ENCODE measurements at regions not wholly inside any gene's neighbourhood (a gene's known extent, or its start where the extent isn't known, plus 50 kb on each side); places are given as distances from the start of the nearest gene placed in this dataset.
A peak's percentile ranks its signal among the peaks of the same experiment; 100 is the strongest.

DNA sequence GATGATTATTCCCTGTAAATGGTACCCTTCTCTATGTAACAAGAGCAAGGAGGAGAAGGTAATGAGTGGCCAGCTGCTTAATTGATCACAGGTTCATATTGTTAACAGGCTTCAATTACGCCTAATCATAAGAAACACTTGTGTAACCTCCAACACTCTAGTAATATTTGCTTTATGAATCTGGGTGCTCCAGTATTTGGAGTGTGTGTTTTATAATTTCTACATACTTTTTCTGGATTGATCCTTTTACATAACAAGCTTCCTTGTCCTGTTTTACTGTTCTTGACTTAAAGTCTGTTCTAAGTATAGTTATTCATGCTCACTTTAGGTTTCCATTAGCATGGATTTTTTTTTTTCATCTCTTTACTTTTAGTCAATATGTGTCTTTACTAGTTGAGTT lies 984.2 kb downstream of the AMY1C start:
- no peak for DNase-seq

DNA sequence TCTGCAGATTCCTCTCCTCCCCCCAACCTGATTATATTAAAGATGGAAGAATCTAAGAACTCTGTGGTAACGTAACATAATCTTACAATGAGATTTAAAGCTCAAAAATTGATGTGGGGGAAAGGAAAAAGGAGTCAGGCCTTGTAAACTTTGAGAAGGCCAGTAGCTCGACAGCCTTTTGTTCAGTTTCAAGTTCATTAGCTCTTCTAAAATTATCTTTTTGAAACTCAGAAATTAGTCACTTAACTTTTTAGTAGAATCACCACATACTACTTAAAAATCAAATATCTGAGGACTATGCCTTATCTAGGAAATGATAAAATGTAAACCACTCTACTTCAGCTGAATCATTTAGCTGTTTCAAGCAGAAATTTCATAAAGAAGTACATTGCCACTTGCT lies 996.2 kb downstream of the AMY1C start:
- DNase-seq: no peak

DNA sequence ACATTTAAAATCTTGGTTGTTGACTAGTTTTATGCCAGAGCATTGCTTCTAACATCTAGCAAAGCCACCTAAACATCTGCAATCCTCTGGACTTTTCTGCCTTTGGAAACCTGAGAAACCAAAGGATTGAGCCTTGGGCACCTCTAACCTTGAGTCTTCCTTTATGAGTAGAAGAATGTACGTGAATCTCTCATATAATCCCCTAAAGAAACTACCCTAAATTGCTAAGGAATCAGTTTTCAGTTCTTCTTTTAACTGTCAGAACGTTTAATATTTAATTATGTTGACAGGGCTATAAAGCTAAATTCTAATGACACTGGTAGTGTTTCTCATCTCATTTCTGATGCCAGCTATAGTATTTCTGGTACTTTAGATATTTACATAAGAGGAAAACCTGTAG lies 997.3 kb downstream of the AMY1C start:
- no peak for DNase-seq

DNA sequence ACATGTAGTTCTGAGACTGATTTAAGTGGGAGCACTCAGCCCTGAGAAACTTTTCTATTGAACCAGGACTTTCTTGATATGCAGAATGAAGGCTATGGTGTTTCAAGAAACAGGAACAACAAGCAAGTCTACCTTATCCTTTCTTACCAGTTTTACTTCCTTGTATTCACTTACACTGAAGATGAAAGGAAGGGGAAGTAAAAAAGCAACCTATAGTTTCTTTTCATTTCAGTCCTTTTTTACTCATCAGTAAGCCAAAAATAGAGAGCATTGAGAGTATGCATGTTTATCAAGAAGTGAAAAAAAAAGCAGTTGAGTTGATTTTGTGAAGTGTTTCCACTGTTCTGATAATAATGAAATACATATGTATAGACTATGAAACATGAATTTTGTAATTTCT lies 1010.3 kb downstream of the AMY1C start:
- DNase-seq: no peak

DNA sequence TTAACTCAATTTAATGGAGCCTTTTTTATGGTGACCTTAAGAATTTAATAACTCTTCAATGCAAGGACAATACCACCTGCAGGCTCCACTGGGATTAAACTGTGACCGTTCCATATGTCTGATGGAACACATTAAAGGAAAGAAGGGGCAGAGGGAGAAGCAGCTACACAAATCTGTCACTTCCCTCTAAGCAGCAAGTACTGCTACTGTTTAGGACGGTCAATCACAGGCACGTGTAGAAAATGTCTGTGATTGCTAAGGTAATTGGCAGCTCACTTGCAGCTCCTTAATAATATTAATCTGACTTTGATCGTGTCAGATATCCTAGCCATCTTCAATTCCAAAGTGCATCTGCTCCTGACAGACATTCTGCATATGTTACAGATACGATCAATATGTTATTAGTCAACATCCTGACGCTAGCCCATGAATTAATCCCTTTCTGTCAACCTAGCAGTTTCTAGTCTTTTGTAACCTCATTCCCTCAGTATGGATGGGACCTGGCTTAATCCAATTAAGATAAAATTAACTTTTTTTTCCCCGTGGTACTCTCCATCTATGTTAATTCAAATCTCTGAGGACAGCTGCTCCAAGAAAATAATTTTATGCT lies 1012.4 kb downstream of the AMY1C start:
- no peak for DNase-seq

DNA sequence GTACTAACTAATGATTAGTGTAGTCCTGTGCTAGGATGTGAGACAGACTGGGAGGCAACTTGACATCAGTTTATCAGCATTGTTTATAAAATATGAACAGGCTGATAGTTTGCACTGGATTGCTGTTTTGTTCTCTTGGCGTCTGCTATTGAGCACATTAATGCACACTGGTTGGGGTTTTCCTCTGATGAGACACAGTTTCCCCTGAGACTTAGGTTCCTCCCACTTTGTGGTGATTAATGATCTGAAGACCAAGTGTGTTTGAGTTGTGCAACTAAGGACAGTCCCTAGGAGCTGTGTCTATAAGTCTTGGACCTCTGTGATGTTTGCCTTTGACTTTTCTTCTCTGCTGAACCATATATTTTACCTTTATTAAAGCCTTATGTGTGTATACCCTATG lies 1015.4 kb downstream of the AMY1C start:
- DNase-seq: no peak

DNA sequence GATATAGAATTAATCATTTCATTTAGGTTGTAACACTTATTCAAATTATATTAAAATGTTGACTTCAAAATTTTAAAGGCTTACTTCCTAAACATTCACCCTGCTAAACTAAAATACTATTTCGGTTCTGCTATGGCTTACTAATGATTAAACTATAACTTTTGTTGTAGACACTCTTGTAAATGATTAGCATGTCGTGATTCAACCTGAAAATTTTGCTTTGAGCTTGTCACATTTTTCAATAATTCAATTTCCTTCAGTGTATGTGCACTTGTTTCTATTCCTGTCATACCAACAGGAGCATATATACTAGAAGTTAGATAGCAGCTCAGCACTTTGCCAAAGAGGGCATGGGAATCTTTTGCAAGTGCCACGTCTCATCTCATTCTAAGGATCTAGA lies 1018.8 kb downstream of the AMY1C start:
- DNase-seq: no peak

DNA sequence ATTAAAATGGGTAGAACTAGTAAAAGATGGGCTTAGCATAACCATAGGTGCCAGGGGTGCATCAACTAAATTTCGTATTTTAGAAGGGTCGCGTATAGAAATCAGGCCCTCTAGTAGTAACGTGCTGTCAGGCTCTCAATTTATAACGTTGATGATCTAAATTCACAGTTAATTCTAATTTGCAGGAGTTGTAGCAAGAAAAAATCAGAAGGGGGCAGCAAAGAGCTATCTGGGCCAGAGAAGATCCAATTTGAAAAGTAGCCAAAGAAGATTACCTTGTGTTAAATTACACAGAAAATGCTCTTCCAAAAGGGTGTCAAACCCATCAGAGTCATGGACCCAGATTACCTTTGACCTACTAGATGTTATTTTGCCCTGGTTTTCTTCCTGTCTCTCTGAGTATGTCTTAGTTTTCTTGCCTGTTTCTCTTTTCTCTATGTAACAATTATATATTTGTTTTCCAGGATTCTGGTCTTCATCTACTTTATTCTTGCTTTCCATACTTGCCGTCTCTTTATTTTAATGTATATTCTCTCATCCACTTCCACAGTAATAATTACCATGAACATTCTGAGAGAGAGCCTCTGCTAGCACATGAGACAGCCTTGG lies 1030.9 kb downstream of the AMY1C start:
- peak; percentile 2 for DNase-seq

DNA sequence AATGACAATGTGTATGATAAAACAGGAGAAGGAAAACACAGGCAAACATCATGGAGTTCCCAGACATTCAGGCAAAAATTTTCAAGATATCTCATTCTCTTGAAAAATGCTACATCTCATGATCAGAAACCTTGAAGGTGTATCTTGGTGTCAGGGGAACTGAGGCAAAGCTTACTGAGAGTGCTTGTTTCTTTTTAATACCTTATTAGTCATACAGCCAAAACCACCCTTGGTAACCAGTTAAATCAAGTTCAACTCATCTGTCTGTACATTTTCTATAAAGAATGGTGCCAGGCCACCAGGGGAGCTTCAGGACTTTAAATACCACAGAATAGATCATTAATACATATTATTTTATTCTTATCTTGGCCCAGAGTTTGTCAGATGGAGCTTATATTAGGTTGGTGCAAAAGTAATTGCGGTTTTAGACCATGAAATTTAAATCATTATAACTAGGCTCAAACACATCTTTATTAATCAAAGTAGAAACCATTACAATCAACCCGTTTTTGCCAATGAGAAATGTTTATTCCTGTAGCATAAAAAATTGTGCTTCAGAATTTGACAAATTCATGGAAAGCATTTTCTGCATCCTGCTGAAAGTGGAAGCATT lies 1036.0 kb downstream of the AMY1C start:
- no peak for DNase-seq

DNA sequence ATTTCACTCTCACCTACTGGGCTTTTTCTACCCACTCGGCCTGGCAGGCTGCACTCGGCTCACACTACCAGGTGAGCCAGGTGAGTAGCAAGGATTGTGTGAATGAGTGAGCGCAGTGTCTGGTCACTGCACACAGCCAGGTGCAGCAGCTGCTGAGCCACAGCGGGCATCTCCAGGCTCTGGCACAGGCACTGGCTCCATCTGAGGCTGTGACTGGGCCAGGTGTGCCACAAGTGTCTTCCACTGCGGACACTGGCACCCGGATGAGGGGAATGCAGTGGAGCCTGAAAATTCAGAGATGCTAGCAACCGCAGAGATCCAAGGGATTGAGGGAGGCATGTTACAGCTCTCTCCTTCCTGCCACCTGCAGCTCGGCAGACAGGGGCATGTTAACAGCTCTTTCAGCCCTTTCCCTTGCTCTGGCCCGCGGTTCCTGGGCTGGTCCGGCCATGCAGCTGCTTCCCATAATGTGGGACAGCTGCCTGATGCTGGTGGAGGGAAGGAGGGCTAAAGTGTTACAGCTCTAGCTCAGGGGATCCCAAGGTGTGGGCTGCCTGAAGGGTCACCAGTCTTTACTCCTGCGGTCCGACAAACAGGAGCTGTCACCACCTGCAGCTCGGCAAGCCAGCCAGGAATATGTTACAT lies 1038.3 kb downstream of the AMY1C start:
- DNase-seq: no peak

DNA sequence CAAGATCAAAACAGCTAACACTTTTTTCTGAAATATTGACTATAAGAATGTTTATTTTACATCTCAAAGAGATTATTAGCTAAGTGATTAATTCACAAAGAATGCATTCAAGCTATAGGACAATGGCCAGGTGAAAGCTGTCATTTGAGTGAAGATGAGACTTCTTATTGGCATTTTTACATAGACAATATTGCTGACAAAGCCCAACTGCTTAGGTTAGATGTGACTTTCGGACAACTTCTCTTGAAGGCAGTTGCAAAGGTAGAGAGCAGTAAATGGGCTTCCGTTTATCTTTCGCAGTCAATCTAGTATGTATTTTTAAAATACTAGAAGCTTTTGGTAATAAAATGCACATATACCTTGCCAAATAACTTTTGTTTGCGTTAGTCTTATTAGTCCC lies 1041.3 kb downstream of the AMY1C start:
- DNase-seq: no peak

DNA sequence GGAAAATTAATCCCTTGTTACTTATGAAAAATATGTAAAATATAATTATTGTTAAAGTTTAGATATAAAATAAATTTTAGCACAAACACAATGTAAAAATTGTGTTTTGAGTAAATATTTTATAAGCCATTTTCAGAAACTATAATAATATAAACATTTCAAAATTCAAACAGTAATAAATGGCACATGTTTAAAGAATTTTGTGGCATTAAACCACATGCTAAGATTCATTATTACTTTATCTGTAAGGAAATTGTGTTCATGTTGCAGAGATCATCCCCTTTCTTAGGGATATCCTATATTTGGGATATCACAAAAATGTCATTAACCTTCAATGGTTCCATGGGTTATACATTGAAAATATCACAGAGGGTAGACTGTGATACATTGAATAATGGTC lies 1044.3 kb downstream of the AMY1C start:
- no peak for DNase-seq

DNA sequence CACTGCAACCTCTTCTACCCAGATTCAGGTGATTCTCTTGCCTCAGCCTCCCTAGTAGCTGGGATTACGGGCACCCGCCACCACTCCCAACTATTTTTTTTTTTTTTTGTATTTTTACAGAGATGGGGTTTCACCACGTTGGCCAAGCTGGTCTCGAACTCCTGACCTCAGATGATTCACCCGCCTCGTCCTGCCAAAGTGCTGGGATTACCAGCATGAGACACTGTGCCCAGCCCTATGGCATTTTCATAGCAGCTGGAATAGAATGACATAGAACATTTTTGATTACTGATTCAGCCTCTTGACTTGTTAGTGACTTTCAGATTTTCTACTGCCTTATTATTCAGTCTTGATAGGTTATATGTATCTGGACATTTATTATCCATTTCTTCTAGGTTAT lies 1046.2 kb downstream of the AMY1C start:
- DNase-seq: no peak

DNA sequence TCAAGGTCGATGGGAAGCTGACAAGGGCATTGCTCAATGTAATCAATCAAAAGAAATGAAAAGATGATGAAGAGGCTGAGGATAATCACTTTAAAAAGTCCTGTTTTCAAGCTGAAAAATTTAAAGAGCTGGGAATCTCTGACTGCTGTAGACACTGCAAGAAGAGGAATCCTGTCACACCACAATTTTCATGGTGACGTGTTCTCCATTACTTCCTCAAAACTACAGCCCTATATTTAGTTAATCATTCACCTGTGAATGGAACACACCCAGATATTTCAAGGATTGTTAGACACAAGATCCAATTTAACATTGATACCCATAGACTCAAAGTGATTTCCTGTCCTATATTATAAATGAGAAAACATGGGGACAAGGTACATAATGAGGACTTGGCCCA lies 1048.3 kb downstream of the AMY1C start:
- DNase-seq: no peak

DNA sequence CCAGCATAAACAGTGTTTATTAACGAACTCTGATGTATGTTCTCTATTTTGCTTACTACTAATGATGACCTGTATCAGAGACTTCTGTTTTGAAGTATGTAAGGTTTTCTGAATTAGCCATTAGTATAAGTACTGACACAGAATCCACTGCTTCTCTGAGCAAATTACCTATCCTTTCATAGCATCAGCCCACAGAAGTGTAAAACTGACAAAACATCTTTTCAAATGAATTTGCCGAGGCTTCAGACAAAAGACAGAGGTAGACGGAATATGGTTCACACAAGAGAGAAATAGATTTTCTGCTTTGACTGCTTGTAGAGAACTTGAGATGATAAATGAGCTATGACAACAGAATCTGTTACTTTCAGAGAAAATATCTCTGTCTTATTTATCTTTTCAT lies 1051.6 kb downstream of the AMY1C start:
- DNase-seq: no peak

DNA sequence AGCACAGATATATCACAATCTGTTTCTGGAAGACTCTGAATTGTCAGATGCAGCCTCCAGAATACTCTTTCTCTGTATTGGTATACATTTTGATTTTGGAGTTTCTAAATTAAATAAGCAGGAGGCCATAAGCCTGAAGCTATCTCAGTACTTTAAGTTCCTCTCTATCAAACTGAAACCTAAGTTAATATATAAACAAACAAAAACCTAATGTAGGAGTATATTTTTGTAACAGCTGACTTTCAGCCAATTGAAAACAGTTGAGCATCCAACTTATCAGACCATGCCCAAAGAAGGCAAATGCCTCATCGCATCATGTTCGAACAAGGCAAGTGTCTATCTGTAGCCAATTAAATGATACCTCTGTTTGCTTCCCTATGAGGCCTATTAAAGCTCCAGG lies 1054.4 kb downstream of the AMY1C start:
- DNase-seq: no peak

DNA sequence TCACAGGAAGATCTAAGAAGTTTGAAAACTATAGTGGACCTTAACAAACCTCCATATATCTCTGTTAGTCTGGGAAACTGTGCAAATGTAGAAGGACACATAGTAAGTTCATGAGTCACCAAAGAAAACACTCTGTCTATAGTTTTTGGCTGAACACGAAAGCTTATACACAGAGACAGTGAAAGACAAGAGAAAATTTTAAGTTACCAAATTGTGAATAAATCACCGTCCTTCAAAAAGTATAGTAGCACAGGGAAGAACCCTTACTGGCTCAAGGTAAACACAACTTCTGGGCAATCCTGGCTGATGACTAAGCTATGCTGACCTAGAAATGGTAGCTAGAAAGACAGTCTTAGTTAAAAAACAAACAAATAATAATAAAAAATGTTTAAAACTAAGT lies 1057.9 kb downstream of the AMY1C start:
- no peak for DNase-seq

DNA sequence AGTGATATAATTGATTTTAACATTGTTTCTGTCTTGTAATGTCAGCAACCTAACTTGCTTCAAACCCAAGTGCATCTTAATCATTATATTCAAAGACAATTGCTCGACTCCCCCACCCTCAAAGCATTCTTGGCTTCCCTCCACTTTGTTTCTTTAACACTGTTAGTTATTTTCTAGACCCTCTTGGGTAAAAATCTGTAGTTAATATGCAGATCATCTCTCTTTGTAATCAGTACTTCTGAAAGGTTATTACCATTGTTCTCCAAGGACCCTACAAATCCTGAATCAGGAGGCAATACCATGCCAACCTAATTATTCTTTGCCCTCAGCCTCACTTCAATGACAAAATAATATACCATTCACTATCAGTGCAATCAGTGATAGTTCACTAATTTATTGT lies 1075.7 kb downstream of the AMY1C start:
- DNase-seq: no peak

DNA sequence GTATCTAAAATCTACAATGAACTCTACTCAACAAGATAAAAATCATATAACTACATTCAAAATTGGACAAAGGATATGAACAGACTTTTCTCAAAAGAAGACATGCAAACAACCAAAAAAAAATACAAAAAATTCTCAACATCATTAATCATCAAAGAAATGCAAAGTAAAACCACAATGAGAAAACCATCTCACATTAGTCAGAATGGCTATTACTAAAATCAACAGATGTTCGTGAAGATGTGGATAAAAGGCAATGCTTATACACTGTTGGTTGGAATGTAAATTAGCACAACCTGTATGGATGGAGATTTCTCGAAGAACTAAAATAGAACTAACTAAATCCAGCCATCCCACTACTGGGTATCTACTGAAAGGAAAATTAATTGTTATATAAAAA lies 1080.8 kb downstream of the AMY1C start:
- no peak for DNase-seq

DNA sequence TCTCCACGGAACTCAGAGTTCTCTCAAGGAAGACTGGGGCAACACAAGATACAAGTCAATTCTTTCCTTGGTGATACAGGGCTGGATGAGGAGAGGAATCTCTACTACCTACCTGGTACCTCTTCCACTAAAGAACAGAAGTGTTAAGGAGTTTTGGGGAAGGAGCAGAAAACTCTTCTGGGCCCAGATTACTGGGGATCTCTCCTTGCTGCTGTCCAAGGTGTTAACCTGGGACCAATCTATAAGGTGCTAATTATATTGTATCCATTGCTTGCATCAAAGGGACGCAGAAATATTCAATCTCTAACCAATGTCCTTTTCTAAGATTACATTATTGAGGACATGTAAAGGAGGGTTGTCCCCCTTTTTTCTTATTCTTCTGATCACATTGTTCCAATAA lies 1102.5 kb downstream of the AMY1C start:
- no peak for DNase-seq

DNA sequence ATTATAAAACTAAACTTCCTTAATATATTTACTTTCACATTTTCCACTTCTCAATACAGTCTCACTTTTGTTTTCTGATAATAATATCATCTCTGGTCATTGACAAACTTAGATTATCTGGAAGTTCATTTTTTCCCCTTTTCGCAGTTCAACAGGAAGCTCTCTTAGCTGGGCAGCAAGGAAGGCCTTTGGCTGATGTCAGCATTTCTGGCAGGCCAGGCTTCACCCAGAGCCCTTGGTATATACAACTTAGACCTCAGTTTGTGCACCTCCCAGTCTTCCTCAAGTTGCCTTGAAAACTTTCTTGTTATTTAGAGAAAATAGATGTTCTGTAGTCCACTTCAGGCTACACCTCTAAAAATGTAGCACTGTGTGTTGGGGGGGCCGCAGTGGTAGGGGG lies 1103.6 kb downstream of the AMY1C start:
- DNase-seq: no peak

DNA sequence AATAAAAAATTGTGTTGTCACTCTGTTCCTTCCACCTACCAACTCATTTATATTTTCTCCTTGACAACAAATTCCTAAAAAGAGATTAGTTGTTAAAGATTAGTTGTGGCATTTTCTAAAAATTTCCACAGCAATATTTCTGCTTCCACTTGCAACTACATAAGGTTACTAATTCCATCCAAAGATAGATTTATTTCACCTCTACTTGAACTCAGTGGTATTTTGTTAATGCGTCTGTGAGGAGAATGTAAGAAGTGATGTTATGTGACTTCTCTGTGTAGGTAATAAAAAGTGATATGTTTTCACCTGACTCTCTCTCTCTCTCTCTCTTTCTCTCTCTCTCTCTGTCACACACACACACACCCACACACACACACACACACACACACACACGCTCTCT lies 1104.8 kb downstream of the AMY1C start:
- DNase-seq: no peak

DNA sequence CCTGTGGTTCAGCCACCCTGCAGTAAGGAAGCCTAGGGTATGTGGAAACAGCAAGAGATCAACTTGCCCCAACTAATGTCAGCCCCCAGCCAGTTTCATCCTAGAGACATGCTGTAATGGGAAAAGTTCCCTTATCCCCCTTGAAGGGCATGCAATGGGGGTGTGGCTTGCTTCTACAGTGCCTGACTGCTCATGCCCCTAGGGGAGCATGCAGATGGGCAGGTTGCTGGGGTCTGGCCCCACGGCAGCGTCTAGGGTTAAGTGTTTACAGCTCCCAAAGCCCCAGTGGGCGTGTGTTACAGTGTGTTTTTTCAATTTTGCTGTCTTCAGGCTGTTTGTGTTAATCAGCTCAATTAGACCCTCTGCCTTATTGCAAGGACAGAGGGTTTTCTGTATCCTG lies 1105.9 kb downstream of the AMY1C start:
- no peak for DNase-seq

DNA sequence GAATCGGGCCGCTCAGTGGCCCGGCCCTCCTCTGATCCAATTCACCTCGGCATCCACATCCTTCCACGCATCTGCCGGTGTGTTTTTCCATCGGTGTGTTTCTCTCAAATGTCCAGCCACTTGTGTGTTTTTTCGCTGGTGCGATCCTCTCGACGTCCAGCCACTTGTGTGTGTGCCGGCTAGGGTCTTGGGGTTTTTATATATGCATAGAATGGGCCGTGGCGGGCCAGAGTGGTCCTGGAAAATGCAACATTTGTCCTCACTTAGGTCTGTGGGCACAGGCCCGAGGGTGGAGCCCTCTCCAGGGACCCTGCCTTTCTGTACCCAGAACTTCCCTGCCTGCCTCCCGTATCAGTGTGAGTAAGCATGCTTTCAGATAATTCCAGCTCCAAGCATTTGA lies 1106.4 kb downstream of the AMY1C start:
- DNase-seq: no peak

DNA sequence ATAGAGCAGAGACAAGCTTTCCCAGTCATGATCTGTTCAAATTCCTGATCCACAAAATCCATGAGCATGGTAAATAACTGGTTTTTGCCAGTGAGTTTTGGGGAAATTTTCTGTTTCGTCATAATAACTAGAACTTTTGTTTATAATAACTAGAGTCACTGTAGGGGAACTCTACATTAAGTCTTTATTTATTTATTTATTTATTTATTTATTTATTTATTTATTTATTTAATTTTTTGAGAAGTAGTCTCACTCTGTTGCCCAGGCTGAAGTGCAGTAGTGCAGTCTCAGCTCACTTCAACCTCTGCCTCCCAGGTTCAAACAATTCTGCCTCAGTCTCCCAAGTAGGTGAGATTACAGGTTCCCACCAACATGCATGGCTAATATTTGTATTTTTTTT lies 1106.8 kb downstream of the AMY1C start:
- no peak for DNase-seq

Data from DMS 273 treated with DMSO at 0.1 percent for 48 hours (cell line).